Stimulated activated naive B cell treated with anti-CD40 and anti-IgM and Interleukin-4, amounts not matched to agents 10 μg/mL and 1 μg/mL and 100 μg/mL, for 72 hours (primary cell): ENCODE measurements at regions not wholly inside any gene's neighbourhood (a gene's known extent, or its start where the extent isn't known, plus 50 kb on each side); places are given as distances from the start of the nearest gene placed in this dataset.

Source experiments
- ATAC-seq, 2 donors: fragments of 150-1000 bp; cut with Tn5 transposase; replicated peaks; 2 replicates each; pipeline ENCODE4 v1.10.0; 2021; ENCODE audit warnings: moderate library complexity in 1 of 2
- DNase-seq: peaks from one replicate; pipeline ENCODE4 v3.0.0; 2021
- H3K27ac Mint-ChIP-seq: one replicate; pipeline ENCODE4 v1.8.0; 2022; ENCODE audit warnings: mild to moderate bottlenecking, mixed read lengths
- H3K27me3 Mint-ChIP-seq, 2 donors: one replicate each; pipeline ENCODE4 v1.8.0; 2022; ENCODE audit warnings: mixed read lengths in 2 of 2
- H3K36me3 Mint-ChIP-seq, 2 donors: one replicate each; pipeline ENCODE4 v1.8.0; 2022; ENCODE audit warnings: mixed read lengths in 2 of 2, mild to moderate bottlenecking in 1 of 2
- H3K4me1 Mint-ChIP-seq, 2 donors: one replicate each; pipeline ENCODE4 v1.8.0; 2022; ENCODE audit warnings: mixed read lengths in 2 of 2, mild to moderate bottlenecking in 1 of 2
- H3K4me3 Mint-ChIP-seq, 2 donors: one replicate each; pipeline ENCODE4 v1.8.0; 2022; ENCODE audit warnings: mild to moderate bottlenecking in 2 of 2, mixed read lengths in 2 of 2, moderate library complexity in 1 of 2
- H3K9me3 Mint-ChIP-seq, 2 donors: one replicate each; pipeline ENCODE4 v1.8.0; 2022; ENCODE audit warnings: mixed read lengths in 2 of 2, mild to moderate bottlenecking in 1 of 2

DNA sequence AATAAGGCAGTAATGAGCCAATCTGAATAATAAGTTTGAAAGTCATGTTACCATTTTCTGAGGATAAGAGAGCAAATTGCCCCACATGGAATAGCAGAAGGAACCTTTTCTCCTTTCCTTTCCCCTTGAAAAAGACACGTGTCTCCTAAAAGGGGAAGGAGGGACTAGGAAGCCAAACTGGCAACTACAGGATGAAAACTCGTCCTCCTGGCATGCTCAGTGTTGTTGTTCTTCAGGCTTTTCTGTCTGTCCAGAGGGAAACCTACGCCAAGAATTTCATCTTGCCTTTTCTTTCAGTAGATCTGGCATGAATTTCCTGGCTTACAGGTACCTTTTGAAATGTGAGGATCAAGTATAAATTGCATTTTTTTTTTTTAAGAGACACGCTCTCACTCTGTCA is 355.9 kb upstream of the TLE4 start:
- ATAC-seq (no peak), DNase-seq (no peak)
- Mint-ChIP-seq H3K36me3 (no peaks in the 10 kb centered on the region), H3K9me3 (no peaks in the 10 kb centered on the region), H3K4me3 (no peak overlapping the region), H3K4me1 (no peaks in the 10 kb centered on the region), H3K27me3 (peaks cover 0 to 9% of the 10 kb centered on the region in 2 donors), H3K27ac (no peak overlapping the region)

DNA sequence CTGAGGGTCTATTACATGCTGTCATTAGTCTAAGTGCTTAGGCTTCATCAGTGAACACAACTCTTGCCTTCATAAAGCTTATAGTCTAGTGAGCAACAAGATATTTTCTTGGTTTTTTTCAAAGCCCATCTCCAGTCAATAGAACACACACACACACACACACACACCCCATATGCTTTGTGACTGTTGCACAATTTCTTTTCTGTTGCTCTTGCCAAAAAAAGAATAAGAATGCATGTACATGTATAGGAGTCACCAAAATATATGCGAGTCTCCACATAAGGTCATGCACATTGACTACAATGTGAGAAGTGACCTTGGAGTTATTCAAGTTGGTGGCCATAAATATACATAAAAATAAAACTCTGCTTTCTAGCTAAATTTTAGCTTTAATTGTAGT is 351.5 kb upstream of the TLE4 start:
- Mint-ChIP-seq H3K36me3 (no peaks in the 10 kb centered on the region), H3K4me3 (no peak overlapping the region), H3K27ac (no peak overlapping the region), H3K27me3 (no peaks in the 10 kb centered on the region), H3K9me3 (peaks cover 0 to 8% of the 10 kb centered on the region in 2 donors), H3K4me1 (peaks cover 2 to 10% of the 10 kb centered on the region in 2 donors)
- no peak for DNase-seq
- ATAC-seq: no peak

DNA sequence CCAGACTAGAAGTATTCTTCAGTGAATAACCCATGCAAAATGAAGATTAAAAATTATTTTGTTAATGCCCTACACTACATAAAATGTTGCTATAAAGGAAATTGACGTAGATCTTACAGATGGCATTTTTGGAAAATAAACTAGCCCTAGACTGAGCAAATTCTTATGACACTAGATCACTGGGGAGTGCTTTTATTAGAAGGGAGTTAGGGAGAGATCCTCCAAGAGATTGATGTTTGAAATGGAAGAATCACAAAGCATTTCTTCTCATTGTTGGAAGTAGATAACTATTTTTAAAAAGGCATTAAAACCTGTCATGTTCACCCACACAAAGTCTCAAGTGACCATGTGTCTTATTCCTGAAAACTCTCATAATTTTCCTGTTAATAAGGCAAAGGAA is 351.1 kb upstream of the TLE4 start:
- Mint-ChIP-seq H3K27ac (no peak overlapping the region), H3K36me3 (no peaks in the 10 kb centered on the region), H3K9me3 (peaks cover 0 to 8% of the 10 kb centered on the region in 2 donors), H3K4me1 (peaks cover 2 to 10% of the 10 kb centered on the region in 2 donors), H3K27me3 (no peaks in the 10 kb centered on the region), H3K4me3 (no peak overlapping the region)
- DNase-seq (no peak), ATAC-seq (no peak)

DNA sequence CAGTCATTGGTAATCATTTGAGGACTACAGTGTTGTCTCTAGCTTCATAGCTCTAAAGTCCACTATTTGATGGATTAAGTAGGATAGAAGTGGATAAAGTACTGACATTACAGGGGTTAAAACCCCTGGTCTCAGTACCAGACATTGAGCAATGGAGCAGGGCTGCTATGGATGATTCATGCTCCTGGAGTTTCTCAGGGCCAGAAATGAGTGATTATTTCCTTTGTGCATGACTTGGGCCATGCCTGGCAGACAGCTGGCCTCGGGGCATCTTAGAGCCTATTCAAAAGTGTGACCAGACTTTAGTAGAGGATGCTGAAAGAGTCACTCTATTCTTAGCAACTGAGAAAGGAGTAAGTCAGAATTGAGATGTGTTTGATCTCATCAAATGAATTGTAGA is 350.7 kb upstream of the TLE4 start:
- no peak for DNase-seq
- H3K4me3 Mint-ChIP-seq: no peak overlapping the region
- peaks cover 0 to 2% of the 10 kb centered on the region in 2 donors for H3K27me3 Mint-ChIP-seq
- H3K27ac Mint-ChIP-seq: no peak overlapping the region
- ATAC-seq: peak in 1 of 2 donors; percentile 41
- H3K4me1 Mint-ChIP-seq: peaks cover 2 to 10% of the 10 kb centered on the region in 2 donors
- no peaks in the 10 kb centered on the region for H3K36me3 Mint-ChIP-seq
- H3K9me3 Mint-ChIP-seq: peaks cover 0 to 8% of the 10 kb centered on the region in 2 donors

DNA sequence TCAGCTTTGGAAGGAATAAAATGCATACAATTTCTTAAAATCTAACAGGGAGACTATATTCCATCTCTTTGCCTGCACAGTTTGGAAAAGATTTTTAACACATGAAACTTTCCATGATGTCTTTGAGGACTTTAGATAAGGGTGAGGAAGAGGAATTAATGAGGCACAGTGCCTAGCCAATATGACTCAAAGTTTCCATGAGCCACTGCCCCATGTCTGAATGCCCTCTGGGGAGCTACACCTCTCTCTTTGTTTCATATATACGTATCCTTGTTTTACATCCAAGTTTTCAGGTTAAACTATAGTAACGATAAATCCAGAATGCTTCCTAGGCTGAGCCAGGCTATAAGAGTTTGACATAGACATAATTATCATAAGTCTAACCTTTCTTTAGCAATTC is 349.3 kb upstream of the TLE4 start:
- no peaks in the 10 kb centered on the region for H3K36me3 Mint-ChIP-seq
- H3K4me3 Mint-ChIP-seq: no peak overlapping the region
- H3K9me3 Mint-ChIP-seq: peaks cover 0 to 8% of the 10 kb centered on the region in 2 donors
- peaks cover 0 to 5% of the 10 kb centered on the region in 2 donors for H3K27me3 Mint-ChIP-seq
- ATAC-seq (peak; percentile 31 to 50), DNase-seq (no peak)
- H3K27ac Mint-ChIP-seq: no peak overlapping the region
- H3K4me1 Mint-ChIP-seq: peaks cover 2 to 10% of the 10 kb centered on the region in 2 donors

DNA sequence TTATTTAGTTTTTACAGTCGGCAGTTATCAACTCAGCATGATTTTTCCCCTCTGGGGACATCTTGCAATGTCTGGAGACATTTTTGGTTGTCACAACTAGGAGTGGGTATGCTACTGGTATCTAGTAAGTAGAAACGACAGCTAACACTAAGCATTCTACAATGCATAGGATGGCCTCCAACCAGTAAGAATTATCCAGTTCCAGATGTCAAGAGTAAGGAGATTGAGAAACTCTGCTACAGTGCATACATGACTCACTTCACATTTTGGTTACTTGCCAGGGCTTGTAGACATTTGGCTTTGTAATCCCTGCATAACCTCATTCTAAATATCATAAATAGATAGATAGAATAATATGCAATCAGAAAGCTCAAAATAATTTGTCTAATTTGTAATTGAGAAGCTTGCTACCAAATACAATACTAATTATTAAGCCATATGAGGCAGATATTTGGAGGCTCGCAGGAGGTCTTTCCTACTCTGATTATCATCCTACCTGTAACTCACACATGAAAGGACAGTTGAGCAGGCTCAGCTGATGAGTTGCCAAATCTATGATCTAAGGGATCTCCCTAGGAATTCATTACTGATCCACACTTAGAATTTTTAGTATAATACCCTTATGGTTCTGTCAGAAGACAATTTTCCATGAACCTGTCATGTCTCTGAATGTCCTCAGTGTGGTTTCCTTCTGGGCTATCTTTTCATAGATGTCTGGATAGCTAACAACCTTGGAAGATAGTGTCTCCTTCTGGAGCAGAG is 346.9 kb upstream of the TLE4 start:
- DNase-seq (no peak), ATAC-seq (no peak)
- peaks cover 2 to 10% of the 10 kb centered on the region in 2 donors for H3K4me1 Mint-ChIP-seq
- H3K27ac Mint-ChIP-seq: no peak overlapping the region
- H3K4me3 Mint-ChIP-seq: no peak overlapping the region
- peaks cover 0 to 9% of the 10 kb centered on the region in 2 donors for H3K9me3 Mint-ChIP-seq
- peaks cover 0 to 5% of the 10 kb centered on the region in 2 donors for H3K27me3 Mint-ChIP-seq
- H3K36me3 Mint-ChIP-seq: no peaks in the 10 kb centered on the region

DNA sequence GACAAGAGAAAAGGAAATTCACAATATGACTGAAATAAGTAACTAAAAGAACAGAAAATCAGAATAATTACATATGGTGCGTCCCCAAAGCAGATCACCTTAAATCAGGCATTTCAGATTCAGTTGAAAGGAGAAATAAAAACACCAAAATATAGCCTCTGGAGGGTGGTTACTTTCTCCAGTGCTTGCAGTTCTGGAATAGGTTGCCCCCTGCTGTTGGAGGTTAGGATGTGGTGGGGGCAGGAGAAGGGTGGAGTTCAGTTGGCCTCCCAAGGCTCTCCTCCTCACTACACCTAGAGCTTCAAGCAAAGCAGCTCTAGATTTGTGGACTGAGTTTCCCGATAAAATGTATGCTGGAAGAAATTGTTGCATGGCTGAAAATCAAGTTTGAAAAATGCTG is 338.2 kb upstream of the TLE4 start:
- Mint-ChIP-seq H3K4me1 (no peaks in the 10 kb centered on the region), H3K27me3 (peaks cover 0 to 7% of the 10 kb centered on the region in 2 donors), H3K36me3 (no peaks in the 10 kb centered on the region), H3K4me3 (no peak overlapping the region), H3K9me3 (peaks cover 0 to 1% of the 10 kb centered on the region in 2 donors), H3K27ac (no peak overlapping the region)
- ATAC-seq: peak; percentile 53 to 68
- DNase-seq: no peak

DNA sequence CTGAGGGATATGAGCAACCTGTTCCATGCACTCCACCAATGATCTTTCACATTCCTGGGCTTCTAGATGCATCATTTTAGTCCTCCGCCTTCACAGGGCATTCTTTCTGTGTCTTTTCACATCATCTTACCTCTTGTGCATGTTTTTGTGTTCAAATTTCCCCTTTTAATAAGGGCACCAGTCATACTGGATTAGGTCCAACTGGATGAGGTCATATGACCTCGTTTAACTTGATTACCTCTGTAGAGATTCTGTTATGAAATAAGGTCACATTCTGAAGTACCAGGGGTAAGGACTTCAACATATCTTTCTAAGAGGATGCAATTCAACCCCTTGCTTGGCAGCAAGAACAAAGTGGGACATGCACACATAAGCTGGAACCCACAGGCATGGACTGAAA is 335.3 kb upstream of the TLE4 start:
- Mint-ChIP-seq H3K4me1 (no peaks in the 10 kb centered on the region), H3K27me3 (peaks cover 0 to 7% of the 10 kb centered on the region in 2 donors), H3K9me3 (no peaks in the 10 kb centered on the region), H3K4me3 (no peak overlapping the region), H3K36me3 (no peaks in the 10 kb centered on the region), H3K27ac (no peak overlapping the region)
- DNase-seq (no peak), ATAC-seq (no peak)

DNA sequence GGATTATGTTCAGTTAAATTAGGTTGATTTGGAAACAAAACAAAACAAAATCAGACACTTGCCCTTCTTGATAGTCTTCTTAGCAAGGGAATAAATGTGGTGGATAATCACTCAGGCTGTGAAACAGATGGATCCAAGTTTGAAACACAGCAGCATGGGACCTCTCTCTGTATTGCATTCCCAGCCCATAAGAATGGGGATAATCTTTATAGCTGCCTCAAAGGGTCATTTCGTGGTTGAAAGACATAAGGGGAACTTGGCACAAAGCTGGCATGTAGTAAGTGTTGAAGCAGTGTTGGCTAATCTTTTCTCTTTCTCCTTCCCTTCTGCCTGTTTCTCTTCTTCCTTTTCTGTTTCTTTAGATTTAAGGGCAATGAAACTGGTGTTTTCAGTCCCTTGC is 333.9 kb upstream of the TLE4 start:
- no peaks in the 10 kb centered on the region for H3K4me1 Mint-ChIP-seq
- H3K9me3 Mint-ChIP-seq: no peaks in the 10 kb centered on the region
- ATAC-seq (no peak), DNase-seq (no peak)
- peaks cover 0 to 14% of the 10 kb centered on the region in 2 donors for H3K27me3 Mint-ChIP-seq
- no peak overlapping the region for H3K4me3 Mint-ChIP-seq
- H3K36me3 Mint-ChIP-seq: no peaks in the 10 kb centered on the region
- H3K27ac Mint-ChIP-seq: no peak overlapping the region

DNA sequence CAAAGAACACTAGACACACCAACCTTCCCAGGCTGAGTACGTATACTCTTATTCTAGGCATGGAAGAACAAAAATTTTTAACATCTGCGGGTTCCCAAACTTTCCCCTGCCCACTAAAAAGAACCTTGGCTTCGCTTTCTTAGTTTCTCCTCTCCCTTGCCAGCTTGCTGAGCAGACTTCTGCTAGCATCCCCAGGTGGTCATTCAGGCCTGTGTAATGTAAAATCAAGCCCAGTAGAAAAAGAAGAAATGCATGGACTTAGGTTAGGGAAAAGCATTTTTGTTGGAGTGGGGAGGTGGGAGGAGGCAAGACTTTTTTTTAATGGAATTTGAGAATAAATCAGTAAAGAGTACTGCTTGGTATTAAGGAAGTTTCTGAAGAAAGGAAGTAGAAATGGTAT is 331.0 kb upstream of the TLE4 start:
- DNase-seq (no peak), ATAC-seq (no peak)
- no peaks in the 10 kb centered on the region for H3K36me3 Mint-ChIP-seq
- peaks cover 0 to 14% of the 10 kb centered on the region in 2 donors for H3K27me3 Mint-ChIP-seq
- no peak overlapping the region for H3K4me3 Mint-ChIP-seq
- H3K4me1 Mint-ChIP-seq: no peaks in the 10 kb centered on the region
- H3K27ac Mint-ChIP-seq: no peak overlapping the region
- H3K9me3 Mint-ChIP-seq: no peaks in the 10 kb centered on the region

DNA sequence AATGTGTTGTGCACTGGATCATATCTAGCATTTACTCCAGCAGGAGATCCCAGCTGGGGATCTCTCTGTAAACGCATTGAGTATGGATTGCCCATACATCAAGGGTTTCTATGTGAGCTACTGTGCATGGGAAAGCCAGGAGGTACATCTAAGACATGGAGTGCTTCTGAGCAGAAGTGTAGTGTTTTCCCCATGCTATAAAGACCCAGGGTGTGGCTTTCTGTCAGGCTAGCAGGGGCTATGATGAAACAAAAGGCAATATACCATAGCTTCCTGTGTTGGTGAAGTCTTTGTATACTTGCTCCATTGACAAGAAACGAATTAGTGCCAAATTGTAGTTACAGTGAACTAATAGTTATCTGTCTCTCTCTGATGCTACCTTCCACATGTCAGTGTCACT is 329.3 kb upstream of the TLE4 start:
- H3K27me3 Mint-ChIP-seq: peaks cover 0 to 7% of the 10 kb centered on the region in 2 donors

DNA sequence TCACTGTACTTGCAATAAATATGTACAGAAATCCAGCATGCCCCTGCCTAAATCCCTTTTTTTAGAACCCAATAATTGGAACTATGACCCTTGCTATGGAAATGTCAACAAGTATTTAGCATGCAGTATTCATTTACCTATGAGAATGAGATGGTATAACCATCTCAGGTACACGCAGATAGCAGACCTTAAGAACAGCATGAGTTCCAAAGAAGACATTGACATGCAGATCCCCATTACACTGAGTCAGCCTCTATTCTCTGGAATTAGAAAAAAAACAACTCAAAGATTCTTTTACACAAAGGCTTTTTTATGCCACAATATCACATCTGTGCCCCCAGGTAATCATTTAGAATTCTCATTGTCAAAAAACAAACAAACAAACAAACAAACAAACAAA is 325.6 kb upstream of the TLE4 start:
- H3K4me1 Mint-ChIP-seq: peaks cover 0 to 5% of the 10 kb centered on the region in 2 donors
- H3K27me3 Mint-ChIP-seq: peaks cover 0 to 7% of the 10 kb centered on the region in 2 donors
- no peak overlapping the region for H3K27ac Mint-ChIP-seq
- DNase-seq: no peak
- no peak overlapping the region for H3K4me3 Mint-ChIP-seq
- H3K36me3 Mint-ChIP-seq: no peaks in the 10 kb centered on the region
- H3K9me3 Mint-ChIP-seq: no peaks in the 10 kb centered on the region
- no peak for ATAC-seq

More for the DNA sequence above, 329.3 kb upstream of the TLE4 start:
- Mint-ChIP-seq H3K9me3 (no peaks in the 10 kb centered on the region), H3K36me3 (no peaks in the 10 kb centered on the region), H3K4me3 (no peak overlapping the region), H3K4me1 (no peaks in the 10 kb centered on the region), H3K27ac (no peak overlapping the region)
- no peak for DNase-seq
- no peak for ATAC-seq

DNA sequence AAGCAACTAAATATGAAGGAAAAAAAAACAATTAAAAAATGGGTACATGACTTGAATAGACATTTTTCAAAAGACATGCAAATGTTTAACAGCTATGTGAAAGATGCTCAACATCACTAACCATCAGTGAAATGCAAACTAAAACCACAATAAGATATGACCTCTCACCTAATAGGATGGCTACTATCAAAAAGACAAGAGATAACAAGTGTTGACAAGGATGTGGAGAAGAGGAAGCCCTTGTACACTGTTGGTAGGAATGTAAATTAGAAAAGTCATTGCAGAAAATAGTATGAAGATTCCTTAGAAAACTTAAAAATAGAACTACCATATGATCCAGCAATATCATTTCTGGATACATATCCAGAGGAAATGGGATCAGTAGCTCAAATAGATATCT is 324.7 kb upstream of the TLE4 start:
- peaks cover 0 to 5% of the 10 kb centered on the region in 2 donors for H3K4me1 Mint-ChIP-seq
- H3K36me3 Mint-ChIP-seq: no peaks in the 10 kb centered on the region
- no peak overlapping the region for H3K27ac Mint-ChIP-seq
- no peaks in the 10 kb centered on the region for H3K9me3 Mint-ChIP-seq
- H3K27me3 Mint-ChIP-seq: peaks cover 0 to 4% of the 10 kb centered on the region in 2 donors
- DNase-seq: no peak
- H3K4me3 Mint-ChIP-seq: no peak overlapping the region
- ATAC-seq: no peak

DNA sequence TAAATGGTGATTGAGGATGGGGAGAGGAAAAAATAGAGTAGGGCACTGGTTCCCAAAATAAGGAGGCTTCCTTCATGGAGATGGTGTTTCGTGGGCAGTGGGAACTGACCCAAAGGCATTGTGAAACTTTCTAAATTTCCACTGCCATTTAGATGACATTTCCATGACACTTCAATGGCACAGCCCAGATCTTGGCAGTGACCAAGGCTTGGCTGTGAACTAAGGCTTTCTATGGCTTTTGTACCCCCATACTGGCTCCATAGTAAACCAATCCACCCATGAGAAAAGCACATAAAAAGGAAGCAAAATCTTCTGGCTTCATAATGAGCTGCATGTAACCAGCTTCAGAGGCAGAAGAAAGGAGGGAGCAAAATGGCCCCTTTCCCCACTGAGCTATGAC is 321.0 kb upstream of the TLE4 start:
- Mint-ChIP-seq H3K4me1 (peaks cover 0 to 5% of the 10 kb centered on the region in 2 donors), H3K27me3 (no peaks in the 10 kb centered on the region), H3K4me3 (no peak overlapping the region), H3K27ac (no peak overlapping the region), H3K9me3 (no peaks in the 10 kb centered on the region), H3K36me3 (no peaks in the 10 kb centered on the region)
- DNase-seq: no peak
- ATAC-seq: no peak

DNA sequence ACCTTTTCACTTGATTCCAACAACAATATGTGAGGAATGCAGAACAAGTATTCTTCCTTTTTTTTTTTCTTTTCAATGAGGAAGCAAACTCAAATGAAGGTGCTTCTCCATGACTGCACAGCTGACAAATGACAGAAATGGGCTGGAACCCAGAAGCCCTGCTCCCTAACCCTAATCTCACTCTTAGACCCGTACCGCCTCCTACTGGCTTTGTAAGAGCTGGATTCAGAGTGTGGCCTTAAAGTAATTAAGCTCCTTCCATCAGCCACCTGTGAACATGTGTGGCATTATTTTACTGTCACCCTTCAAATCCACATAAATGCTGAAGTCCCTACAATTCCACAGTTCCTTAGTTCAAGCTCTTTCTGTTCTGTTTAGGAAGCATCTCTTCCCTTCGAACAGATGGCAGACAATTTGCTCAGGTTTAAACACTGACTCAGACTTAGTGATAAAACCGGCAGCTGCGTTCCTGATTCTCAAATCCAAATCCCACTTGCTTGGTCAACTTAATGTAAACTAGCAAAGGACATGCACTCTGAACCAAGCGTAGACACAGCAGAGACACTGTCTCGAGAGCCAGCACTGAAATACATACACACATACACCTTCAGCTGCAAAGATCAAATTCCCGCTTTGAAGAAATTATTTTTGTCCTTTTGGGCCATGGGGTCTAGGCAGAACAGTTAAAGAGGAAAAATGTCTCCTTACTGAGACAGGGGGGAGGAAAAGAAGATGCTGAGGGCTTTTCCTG is 316.7 kb upstream of the TLE4 start:
- Mint-ChIP-seq H3K36me3 (no peaks in the 10 kb centered on the region), H3K27ac (no peak overlapping the region), H3K4me3 (no peak overlapping the region), H3K4me1 (no peaks in the 10 kb centered on the region), H3K27me3 (peaks cover 8 to 10% of the 10 kb centered on the region in 2 donors), H3K9me3 (no peaks in the 10 kb centered on the region)
- no peak for ATAC-seq
- no peak for DNase-seq
